ENCODE measurements at regions not wholly inside any gene's neighbourhood (a gene's known extent, or its start where the extent isn't known, plus 50 kb on each side); places are given as distances from the start of the nearest gene placed in this dataset.
"Not testable (repeated sequence)": the region's sequence is repeated elsewhere in the genome, so short reads cannot be mapped to it uniquely, and the experiment has no call there.

DNA sequence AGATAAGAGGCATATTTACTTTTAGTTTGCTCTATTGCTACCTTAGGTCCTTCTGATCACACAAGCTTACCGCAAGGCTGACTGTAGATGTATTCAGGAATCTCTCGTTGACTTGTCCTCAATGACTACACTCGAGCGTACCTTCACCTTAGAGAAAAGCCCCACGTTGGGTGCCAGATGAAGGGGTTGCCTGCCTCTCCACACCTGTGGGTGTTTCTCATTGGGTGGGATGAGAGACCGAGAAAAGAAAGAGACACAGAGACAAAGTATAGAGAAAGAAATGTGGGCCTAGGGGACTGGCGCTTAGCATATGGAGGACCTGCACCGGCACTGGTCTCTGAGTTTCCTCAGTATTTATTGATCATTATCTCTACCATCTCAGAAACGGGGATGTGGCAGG, 51.8 kb downstream of the ASCL4 start:
- no peak for DNase-seq (ENCODE audit: low read depth in 2 of 2)

DNA sequence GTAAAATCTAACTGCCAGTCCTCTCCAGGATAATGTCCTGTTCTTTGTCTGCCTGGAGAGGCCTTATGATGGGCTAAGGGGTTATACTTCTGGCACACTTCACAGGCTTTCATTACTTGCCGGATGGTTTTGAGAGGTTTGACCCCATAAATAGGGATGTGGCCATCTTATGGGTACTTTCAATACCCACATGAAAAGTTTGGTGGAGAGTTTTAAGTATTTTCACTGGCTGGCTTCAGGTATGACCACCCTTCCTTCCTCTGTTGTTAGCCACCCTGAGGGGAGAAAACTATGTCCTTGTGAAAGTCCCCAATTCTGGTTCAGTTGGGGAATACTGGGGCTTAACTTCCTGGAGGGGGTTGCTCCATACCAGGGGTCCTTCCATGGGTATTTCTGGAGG, 54.8 kb downstream of the ASCL4 start:
- no peak for DNase-seq (ENCODE audit: low read depth in 2 of 2)

DNA sequence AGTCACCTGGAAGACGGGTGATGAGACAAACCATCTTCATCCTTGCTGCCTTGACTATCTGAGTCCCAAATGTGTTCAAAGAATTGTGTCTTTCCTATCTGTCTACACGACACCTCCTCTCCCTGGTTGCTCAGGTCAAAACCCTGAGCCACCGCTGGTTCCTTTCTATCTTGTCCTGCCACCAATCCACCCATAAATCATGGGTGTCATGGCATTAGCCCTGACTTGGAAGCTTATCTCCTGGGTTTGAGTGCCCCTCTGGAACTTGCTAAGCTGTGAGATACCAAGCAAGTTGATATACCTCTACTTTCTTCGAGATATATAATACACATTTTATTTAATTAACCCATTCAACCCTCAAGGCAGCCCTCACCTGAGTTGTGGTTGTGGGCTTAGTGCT, 57.9 kb downstream of the ASCL4 start:
- DNase-seq (ENCODE audit: low read depth in 2 of 2) = no peak

DNA sequence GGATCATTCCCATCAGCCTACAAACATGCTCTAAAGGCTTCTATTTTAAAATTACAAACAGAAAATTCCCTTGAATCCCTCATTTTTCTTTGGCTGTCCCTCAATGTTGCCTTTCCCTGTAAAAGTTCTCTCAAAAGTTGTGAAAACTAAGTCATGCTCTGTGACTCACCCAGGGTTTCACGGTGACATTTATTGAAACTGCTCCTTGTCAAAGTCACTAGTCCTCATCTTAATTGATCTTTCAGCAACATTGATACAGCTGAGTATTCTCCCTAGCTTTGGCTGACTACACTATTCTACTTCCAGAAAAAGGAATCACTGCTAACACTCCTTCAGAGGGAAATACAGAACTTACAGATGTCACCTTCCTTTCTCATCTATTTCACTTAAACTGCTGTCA, 65.7 kb downstream of the ASCL4 start:
- no peak for DNase-seq (ENCODE audit: low read depth in 2 of 2)

DNA sequence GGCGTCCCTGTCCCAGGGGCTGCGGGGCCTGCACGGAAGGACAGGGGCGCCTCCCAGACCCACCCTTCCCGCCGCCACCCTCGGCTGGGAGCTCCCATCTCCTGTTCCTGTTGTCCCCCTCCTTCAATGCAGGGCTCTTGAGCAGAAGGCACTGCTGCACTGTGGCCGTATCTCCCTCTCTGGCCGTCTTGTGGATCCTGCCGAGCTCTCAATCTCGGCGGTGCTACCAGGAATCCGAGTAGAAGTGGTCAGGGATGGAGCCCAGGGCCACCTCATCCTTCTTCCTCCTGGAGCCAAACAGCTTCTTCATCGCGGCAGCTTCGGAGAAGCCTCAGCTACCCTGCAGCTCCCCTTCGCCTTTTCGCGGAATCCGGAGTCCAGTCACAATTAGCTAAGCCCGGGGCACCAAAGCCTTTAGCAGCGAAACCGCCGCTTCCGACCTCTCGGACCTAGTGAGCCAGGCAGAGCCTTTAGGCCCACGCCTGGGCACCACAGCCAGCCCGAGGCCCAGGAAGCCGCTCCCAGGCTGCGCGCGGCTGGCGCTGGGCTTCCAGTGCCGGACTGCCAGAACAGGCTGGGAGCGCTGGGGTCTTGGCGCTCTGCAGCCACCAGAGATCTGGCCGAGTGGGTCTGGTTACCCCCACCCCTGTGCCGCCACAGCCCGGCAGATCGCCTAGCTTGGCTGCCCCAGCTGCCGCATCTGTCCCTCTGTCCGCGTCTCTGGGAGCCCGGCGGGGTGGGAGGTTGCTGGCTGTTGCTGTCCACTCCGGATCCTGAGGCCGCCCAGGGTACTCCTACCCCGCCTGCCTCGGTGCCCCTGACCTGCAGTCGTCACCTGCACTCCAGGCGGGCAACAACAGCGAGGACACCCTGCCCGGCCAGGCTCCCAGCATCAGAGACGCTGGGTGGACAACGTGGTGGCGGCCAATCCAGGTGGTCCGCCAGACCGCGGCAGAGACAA, 69.1 kb downstream of the ASCL4 start:
- no peak for DNase-seq (ENCODE audit: low read depth in 2 of 2)

DNA sequence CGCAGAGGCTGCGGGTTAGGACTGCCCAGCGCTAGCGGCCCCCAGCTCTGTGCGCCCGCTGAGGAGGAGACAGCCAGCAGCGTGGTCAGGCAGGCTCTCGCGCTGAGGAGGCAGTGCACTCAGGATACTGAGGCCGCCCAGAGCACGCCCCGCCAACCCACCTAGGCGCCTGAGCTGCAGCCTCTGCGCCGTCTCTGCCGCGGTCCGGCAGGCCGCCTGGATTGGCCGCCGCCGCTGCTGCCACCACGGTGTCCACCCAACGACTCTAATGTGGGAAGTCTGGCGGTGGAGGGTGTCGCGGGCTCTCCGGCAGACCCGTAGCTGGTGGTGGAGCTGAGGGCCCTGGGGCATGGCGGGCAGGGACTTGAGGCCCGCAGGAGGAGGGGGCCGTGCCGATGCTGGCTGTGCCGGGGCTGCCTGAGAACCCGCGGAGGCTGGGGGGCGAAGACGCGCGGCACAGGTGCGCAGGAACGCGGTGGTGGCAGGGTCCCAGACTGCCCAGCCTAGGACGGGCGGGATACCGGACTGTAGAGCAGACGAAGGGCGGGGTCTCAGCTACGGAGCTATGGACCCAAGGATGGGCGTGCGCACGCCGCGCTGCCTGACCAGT, 69.9 kb downstream of the ASCL4 start:
- DNase-seq (ENCODE audit: low read depth in 2 of 2) = no peak

DNA sequence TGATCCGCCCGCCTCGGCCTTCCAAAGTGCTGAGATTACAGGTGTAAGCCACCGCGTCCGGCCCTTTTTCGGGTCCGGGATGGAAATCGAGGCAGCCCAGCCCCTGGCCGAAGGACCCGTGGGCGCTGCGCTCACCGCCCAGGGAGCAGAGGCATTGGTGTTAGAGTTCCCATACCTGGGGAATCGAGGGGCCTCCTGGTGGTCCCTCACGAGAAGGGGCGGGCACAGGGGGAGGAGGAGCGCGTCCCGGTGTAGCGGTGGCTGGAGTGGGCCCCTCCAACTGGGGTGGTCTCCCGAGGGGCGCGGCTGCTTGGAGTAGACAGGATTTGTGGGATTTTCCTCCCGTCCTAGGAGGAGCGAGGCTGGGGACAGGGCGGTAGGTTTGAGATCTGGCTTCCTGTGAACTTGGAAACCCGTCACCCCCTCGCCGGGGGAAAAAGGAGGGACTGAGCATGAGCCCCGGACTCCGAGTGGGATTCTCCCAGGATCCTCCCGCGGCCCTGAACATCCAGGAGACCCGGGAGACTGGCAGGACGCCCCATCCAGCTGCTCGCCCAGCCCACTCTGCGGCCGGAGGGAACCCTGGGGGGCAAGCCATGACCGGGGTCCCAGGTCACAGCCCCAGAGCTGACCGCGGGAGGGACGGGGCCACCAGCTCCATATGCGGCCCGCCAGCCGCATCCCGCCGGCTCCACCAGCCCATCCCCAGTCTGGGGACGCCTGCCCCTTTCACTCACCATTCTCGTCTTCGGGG, 70.9 kb downstream of the ASCL4 start:
- no peak for DNase-seq (ENCODE audit: low read depth in 2 of 2)

DNA sequence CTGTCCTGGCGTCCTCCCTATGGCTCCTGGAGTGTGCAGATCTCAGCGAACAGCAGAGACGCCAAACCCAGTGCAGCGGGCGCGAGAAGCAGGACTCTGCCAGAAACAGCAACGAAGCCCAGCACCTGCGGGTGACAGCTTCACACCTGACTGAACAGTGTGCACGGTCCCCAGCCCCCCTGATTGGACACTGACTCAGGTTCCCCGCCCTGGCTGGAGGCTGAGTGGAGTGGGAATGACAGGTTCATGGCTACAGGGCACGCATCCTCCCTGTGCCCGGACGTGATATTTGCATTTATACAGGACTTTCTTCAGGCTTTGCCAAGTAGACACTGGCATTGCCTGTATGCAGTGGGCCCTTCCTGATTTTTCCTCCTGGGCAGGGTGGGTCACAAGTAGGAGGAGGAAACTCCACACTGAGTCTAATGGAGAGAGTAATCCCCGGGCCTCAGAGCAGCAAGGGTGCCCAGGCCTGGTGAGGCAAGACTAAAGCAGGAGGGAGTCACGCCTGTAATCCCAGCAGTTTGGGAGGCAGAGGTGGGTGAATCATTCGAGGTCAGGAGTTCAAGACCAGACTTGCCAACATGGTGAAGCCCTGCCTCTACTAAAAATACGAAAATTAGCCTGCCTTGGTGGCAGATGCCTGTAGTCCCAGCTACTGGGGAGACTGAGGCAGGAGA, 71.6 kb downstream of the ASCL4 start:
- no peak for DNase-seq (ENCODE audit: low read depth in 2 of 2)

DNA sequence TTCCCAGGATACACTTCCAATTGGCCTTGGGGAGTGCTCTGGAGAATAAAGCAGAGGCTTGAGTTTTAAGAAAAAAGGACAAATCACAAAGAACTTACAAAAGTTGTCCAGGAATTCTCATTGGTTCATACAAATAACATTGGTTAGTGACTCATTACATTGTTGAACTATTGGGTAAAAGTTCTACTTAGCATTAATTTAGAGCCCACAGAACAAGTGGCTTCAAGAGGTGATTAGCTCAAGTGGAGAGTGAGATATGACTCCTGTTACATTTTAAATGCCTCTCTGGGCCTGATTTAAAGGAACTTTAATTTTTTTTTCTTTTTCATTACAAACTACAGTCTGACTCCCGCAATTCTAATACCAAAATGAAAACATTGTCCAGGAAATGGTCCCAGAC, 72.9 kb downstream of the ASCL4 start:
- DNase-seq (ENCODE audit: low read depth in 2 of 2) = no peak

DNA sequence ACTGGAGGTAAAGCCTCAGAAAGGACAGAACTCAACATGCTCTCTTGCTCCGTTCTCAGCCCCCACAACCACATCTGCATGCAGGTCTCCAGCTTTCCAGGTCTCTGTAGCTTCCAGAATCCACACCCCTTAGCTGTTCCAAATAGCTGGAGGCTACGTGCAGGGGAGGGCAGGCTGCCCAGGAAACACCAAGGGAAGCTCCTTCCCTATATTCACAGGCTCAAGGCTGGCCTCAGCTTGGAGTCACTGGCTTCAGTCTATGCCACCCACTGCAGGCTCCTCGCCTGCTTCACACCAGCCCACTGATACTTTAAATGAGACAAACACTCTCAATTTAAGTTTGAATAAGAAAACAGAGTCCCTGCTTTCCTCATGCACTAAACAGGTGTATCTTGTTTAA, 73.3 kb downstream of the ASCL4 start:
- no peak for DNase-seq (ENCODE audit: low read depth in 2 of 2)

DNA sequence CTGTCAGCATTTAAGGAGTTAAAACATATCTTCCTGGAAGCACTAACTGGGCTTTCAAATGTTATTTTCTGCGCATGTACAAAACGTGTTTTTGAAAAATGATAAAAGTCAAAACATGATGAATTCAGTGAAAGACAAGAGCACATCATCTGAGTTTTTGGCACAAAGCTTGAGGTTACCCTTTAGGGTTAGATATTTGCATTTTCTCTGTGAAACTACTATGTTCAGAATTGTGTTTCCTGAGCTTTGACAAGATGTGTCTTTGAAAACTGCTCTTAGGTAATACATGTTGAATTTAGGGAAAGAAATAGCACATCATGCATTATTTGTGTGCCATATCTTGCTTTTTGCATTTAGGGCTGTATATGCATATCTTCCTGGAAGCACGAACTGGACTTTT, 79.0 kb downstream of the ASCL4 start:
- no peak for DNase-seq (ENCODE audit: low read depth in 2 of 2)

DNA sequence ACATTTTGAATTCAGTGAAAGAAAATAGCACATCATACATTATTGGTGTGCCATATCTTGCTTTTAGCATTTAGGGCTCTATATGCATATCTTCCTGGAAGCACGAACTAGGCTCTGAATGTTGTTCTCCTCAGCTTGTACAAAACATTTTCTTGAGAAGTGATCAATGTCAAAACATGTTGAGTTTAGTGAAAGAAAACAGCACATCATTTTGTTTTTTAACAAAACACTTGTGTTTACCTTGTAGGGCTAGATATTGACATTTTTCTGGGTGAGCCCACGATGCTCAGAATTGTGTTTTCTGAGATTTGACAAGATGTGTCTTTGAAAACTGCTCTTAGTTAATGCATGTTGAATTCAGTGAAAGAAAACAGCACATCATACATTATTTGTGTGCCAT, 81.0 kb downstream of the ASCL4 start:
- DNase-seq (ENCODE audit: low read depth in 2 of 2) = no peak

DNA sequence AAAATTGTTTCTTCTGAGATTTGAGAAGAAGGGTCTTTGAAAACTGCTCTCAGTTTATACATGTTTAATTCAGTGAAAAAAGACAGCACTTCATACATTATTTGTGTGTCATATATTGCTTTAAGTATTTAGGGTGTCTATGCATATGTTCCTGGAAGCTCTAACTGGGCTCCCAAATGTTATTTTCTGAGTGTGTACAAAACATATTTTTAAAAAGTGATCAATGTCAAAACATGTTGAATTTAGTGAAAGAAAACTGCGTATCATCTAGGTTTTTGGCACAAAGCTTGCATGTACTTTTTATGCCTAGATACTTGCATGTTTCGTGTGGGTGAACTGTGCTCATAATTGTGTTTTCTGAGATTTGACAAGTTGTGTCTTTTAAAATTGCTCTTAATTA, 81.6 kb downstream of the ASCL4 start:
- no peak for DNase-seq (ENCODE audit: low read depth in 2 of 2)

DNA sequence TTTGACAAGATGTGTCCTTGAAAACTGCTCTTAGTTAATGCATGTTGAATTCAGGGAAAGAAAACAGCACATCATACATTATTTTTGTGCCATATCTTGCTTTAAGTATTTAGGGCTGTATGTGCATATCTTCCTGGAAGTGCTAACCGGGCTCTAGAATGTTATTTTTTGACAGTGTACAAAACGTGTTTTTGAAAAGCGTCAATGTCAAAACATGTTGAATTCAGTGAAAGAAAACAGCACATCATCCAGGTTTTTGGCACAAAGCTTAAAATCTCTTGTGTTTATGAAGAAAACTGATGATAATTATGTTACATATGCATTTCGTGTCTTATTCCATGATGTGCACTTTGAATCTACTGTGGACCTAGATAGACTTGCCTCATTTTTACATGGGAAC, 82.7 kb downstream of the ASCL4 start:
- no peak for DNase-seq (ENCODE audit: low read depth in 2 of 2)

DNA sequence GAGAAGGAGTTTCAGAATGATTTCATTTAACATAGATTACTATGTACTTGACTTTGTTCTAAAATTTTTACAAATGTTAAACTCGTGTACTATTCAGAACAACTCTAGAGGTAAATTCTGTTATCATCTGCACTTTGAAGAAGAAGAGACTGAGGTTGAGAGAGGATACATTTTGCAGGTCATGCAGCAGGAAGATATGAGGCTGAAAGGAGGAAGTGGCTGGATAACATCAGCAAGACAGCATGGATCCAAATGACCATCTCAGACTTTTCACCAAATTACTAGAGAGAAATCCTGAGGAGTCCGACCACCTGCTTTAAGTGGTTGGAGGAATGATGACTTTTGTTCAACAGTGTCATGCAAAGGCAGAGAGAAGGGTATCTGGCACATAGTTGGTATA, 84.9 kb downstream of the ASCL4 start:
- no peak for DNase-seq (ENCODE audit: low read depth in 2 of 2)

DNA sequence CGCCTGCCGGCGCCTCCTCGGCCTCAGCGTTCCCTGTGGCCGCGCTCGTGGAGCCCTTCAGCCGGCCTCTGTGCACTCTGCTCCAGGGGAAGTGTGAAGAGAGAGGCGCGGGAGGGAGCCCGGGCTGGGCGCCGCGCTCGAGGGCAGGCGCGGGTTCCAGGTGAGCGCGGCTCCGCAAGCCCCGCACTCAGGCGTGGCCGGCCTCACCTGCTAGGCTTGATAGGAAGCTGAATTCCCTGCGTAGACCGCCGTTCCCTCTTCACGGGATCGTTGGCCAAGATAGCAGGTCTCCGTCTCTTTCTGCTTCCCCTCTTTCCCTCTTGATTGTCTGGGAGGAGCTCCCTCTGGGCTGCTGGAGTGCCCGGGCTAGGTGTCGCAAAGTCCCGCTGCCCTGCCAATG, 89.7 kb downstream of the ASCL4 start:
- no peak for DNase-seq (ENCODE audit: low read depth in 2 of 2)

DNA sequence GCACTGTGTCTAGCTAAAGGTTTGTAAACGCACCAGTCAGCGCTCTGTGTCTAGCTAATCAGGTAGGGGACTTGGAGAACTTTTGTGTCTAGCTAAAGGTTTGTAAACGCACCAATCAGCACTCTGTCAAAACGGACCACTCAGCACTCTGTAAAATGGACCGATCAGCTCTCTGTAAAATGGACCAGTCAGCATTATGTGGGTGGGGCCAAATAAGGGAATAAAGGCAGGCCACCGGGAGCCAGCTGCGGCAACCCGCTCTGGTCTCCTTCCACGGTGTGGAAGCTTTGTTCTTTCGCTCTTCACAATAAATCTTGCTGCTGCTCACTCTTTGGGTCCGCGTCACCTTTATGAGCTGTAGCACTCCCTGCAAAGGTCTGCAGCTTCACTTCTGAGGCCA, 90.2 kb downstream of the ASCL4 start:
- DNase-seq (ENCODE audit: low read depth in 2 of 2) = not testable (repeated sequence)

DNA sequence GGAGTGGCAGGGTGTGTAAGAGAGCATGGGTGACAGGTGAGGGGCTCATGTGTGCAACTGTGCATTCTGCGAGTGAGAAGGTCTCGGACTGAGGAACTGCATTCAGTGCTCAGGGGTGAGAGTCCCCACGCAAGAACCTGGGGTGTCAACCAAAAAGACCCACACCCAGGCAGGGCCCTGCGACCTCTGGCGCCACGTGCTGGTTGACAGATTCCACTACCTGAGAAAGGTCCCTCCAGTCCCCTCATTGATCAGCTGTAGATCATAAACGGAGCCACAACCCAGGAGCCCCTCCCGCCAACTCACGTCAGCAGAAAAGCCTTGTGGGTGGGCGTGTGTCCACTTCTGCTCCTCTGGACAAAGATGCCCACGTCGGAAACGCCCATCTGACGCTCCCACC, 98.7 kb downstream of the ASCL4 start:
- DNase-seq (ENCODE audit: low read depth in 2 of 2) = no peak

DNA sequence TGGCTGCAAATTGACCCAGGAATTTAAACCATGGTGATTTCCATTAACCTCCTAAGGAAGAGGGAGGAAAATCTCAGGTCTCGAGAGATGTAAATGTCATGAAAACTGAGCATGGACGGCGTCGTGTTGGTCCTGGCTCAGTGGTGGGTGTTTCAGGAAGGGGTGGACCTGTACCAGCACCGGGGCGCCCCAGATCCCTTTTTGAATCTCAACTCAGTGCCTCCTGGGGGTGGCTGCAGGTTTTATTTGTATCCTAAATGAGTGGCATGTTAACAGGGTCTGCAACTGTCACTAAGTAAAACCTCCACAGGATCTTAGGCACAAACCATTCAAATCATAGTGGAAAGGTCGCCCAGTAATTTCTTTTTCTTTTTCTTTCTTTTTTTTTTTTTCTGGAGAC, 101.3 kb downstream of the ASCL4 start:
- DNase-seq (ENCODE audit: low read depth in 2 of 2) = no peak

DNA sequence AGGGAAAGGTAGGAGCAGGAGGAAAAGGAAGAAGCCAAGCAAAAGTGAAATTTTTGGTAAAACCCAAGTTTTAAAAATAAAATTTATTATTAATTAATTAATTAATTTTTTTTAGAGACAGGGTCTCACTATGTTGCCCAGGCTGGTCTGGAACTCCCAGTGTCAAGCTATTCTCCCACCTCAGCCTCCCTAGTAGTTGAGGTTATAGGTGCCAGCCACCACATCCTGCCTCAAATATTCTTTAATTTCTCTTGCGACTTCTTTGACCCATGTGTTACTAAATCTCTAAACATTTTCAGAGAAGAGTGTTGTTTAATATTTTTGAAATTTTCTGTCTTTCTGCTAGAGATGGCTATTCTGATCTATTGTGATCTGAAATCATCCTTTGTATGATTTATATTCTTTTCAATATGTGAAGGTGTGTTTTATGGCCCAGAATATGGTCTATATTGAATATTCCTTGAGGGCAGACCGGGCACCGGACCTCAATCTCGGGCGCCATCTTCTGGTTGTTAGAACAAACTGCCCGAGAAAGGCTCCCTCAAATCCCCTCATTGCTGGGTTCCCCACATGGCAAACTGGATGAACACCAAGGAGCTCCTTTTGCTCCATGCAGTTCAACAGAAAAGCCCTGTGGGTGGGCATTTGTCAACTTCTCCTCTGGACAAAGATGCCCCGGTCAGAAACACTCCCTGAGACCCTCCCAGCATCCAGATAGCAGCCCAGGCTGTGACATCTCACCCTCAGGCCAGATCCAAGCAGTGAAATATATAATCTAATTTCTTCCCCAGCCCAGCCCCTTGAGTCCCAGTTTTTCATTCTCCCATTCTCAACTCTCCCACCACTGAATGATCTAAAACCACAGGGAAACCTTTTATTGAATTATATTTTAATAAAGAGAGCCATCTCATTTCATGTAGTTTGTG, 110.5 kb downstream of the ASCL4 start:
- no peak for DNase-seq (ENCODE audit: low read depth in 2 of 2)

DNA sequence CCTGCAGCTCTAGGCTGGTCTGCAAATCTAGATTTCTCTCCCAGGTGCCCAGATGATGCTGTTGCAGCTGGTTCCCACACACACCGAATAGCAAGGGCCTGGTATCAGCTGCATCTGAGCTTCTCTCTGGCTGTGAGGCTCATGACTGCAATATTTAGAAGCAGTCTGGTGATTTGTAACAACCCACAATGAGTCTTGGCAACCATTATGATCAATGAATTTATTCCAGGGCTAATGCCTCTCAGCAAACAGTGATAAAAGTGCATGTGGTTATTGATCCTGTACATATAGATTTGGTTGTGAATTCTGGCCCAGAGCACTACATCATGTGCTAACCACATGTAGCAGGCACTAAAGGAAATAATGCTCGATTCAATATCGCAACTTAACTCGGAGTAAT, 114.3 kb downstream of the ASCL4 start:
- DNase-seq (ENCODE audit: low read depth in 2 of 2) = no peak
